HepG2 (cell line): ENCODE measurements at regions not wholly inside any gene's neighbourhood (a gene's known extent, or its start where the extent isn't known, plus 50 kb on each side); places are given as distances from the start of the nearest gene placed in this dataset.

Source experiments
- BCL3 ChIP-seq: sonication (generic); formaldehyde crosslinking; IDR thresholded peaks from 2 replicates; pipeline ENCODE4 v1.5.1; 2020; ENCODE audit warnings: mild to moderate bottlenecking, missing genetic modification reagents, moderate library complexity
- CREB1 ChIP-seq, 2 experiments: fragments of 450-650 bp in 1 of 2; IDR thresholded peaks; 2 replicates each; pipeline ENCODE4 v1.6.1; 2016 to 2017; ENCODE audit warnings: control low read depth in 1 of 2, mild to moderate bottlenecking in 1 of 2, missing compliant biosample characterization in 1 of 2, missing genetic modification characterization in 1 of 2
- FOXA3 ChIP-seq: IDR thresholded peaks from 2 replicates; pipeline ENCODE4 v1.6.1; 2016; ENCODE audit warnings: missing genetic modification reagents, missing compliant biosample characterization
- GMEB2 ChIP-seq: IDR thresholded peaks from 2 replicates; pipeline ENCODE4 v1.6.1; 2016; ENCODE audit warnings: missing biosample characterization, missing genetic modification reagents, low read depth
- NR2F1 ChIP-seq, 2 experiments: fragments of 450-650 bp in 1 of 2; formaldehyde crosslinking in 1 of 2; IDR thresholded peaks; 2 replicates each; pipeline versions ENCODE4 v1.5.0 to v1.6.1; 2016 to 2020; ENCODE audit warnings: mild to moderate bottlenecking in 1 of 2, missing compliant biosample characterization in 1 of 2, missing genetic modification reagents in 1 of 2, moderate library complexity in 1 of 2
- RBFOX2 ChIP-seq: fragments of 200-400 bp; formaldehyde crosslinking; IDR thresholded peaks from 2 replicates; pipeline ENCODE4 v1.6.1; 2017; ENCODE audit warnings: low read depth, mild to moderate bottlenecking, low read length
- SALL1 ChIP-seq: sonication (generic); formaldehyde crosslinking; IDR thresholded peaks from 2 replicates; pipeline ENCODE4 v1.8.0; 2022; ENCODE audit warnings: mild to moderate bottlenecking, missing genetic modification reagents
- ZFY ChIP-seq: sonication (generic); formaldehyde crosslinking; IDR thresholded peaks from 2 replicates; pipeline ENCODE4 v1.4.0; 2020; ENCODE audit warnings: missing genetic modification reagents
- ZMYM3 ChIP-seq: sonication (generic); formaldehyde crosslinking; IDR thresholded peaks from 2 replicates; pipeline ENCODE4 v1.5.1; 2020; ENCODE audit warnings: mild to moderate bottlenecking, missing genetic modification reagents
- ZNF235 ChIP-seq: sonication (generic); formaldehyde crosslinking; IDR thresholded peaks from 2 replicates; pipeline ENCODE4 v1.8.1; 2023; ENCODE audit warnings: mild to moderate bottlenecking, missing genetic modification reagents, borderline replicate concordance
- TF ChIP-seq, protein P1 (sequence below): IDR thresholded peaks from 2 replicates; pipeline ENCODE4 v1.4.0; 2020; ENCODE audit warnings: mild to moderate bottlenecking, missing genetic modification reagents
- TF ChIP-seq, protein P2 (sequence below): sonication (generic); formaldehyde crosslinking; IDR thresholded peaks from 2 replicates; pipeline ENCODE4 v1.9.0; 2021; ENCODE audit warnings: mild to moderate bottlenecking, missing genetic modification reagents
- TF ChIP-seq, protein P3 (sequence below): sonication (generic); formaldehyde crosslinking; IDR thresholded peaks from 2 replicates; pipeline ENCODE4 v1.5.1; 2020; ENCODE audit warnings: missing genetic modification reagents, mild to moderate bottlenecking, borderline replicate concordance

DNA sequence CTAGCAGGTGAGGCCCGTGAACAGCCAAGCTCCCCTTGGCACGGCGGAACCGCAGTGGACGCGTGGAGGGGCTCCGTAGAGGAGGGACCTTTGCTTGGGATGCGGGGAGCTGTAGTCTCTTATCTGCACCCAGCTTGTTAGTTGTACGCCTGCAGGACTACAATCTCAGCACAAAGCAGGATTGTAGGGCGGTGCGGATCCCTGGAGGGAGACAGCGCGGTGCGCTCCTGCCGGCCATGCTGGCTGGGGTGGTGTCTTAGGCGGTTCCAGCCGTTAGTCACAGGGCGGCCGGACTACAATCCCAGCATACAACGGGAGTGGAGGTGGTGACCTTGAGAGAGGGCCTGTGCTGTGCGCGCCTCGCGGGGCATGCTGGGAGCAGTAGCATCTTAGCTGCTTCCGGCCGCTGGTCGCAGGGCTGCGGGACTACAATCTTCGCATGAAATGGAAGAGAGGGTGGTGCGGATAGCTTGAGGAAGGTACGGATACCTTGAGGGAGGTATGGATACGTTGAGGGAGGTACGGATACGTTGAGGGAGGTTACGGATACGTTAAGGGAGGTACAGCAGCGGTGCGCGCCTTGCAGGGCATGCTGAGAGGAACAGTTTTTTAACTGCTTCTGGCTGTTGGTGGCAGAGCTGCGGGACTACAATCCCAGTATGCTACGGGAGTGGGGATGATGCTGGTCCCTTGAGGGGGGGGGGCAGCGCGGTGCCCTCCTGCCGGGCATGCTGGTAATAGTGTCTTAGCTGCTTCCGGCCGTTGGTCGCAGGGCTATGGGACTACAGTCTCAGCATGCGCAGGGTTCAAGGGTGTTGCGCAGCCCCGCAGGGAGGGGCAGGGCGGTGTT lies 1419.1 kb downstream of the UQCRFS1 start (continued):
- TF ChIP-seq NR2F1 (CRISPR knock-in tag; IDR thresholded peaks at IDR 0.05): peak in 1 of 2 experiments; percentile 46; a peak in 1 of 4 replicates
- TF ChIP-seq CREB1 (IDR thresholded peaks at IDR 0.05): no peak
- TF ChIP-seq CREB1 (CRISPR knock-in tag; IDR thresholded peaks at IDR 0.05): peak; percentile 49; the same call in 1 of the 2 replicates
- peak; percentile 79; the same call in 1 of the 2 replicates for TF ChIP-seq ZNF235
- TF ChIP-seq RBFOX2: peak; percentile 84
- TF ChIP-seq SALL1 (CRISPR knock-in tag): peak; percentile 65
- TF ChIP-seq GMEB2: 0 out of 2 replicates have a peak, but pooled peaks have one; percentile 31
- TF ChIP-seq, protein P1, sequence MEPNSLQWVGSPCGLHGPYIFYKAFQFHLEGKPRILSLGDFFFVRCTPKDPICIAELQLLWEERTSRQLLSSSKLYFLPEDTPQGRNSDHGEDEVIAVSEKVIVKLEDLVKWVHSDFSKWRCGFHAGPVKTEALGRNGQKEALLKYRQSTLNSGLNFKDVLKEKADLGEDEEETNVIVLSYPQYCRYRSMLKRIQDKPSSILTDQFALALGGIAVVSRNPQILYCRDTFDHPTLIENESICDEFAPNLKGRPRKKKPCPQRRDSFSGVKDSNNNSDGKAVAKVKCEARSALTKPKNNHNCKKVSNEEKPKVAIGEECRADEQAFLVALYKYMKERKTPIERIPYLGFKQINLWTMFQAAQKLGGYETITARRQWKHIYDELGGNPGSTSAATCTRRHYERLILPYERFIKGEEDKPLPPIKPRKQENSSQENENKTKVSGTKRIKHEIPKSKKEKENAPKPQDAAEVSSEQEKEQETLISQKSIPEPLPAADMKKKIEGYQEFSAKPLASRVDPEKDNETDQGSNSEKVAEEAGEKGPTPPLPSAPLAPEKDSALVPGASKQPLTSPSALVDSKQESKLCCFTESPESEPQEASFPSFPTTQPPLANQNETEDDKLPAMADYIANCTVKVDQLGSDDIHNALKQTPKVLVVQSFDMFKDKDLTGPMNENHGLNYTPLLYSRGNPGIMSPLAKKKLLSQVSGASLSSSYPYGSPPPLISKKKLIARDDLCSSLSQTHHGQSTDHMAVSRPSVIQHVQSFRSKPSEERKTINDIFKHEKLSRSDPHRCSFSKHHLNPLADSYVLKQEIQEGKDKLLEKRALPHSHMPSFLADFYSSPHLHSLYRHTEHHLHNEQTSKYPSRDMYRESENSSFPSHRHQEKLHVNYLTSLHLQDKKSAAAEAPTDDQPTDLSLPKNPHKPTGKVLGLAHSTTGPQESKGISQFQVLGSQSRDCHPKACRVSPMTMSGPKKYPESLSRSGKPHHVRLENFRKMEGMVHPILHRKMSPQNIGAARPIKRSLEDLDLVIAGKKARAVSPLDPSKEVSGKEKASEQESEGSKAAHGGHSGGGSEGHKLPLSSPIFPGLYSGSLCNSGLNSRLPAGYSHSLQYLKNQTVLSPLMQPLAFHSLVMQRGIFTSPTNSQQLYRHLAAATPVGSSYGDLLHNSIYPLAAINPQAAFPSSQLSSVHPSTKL (CRISPR knock-in tag): peak; percentile 33
- TF ChIP-seq BCL3 (CRISPR knock-in tag): 0 out of 2 replicates have a peak, but pooled peaks have one; percentile 22
- TF ChIP-seq FOXA3: peak; percentile 37; the same call in 1 of the 2 replicates
- TF ChIP-seq, protein P2, sequence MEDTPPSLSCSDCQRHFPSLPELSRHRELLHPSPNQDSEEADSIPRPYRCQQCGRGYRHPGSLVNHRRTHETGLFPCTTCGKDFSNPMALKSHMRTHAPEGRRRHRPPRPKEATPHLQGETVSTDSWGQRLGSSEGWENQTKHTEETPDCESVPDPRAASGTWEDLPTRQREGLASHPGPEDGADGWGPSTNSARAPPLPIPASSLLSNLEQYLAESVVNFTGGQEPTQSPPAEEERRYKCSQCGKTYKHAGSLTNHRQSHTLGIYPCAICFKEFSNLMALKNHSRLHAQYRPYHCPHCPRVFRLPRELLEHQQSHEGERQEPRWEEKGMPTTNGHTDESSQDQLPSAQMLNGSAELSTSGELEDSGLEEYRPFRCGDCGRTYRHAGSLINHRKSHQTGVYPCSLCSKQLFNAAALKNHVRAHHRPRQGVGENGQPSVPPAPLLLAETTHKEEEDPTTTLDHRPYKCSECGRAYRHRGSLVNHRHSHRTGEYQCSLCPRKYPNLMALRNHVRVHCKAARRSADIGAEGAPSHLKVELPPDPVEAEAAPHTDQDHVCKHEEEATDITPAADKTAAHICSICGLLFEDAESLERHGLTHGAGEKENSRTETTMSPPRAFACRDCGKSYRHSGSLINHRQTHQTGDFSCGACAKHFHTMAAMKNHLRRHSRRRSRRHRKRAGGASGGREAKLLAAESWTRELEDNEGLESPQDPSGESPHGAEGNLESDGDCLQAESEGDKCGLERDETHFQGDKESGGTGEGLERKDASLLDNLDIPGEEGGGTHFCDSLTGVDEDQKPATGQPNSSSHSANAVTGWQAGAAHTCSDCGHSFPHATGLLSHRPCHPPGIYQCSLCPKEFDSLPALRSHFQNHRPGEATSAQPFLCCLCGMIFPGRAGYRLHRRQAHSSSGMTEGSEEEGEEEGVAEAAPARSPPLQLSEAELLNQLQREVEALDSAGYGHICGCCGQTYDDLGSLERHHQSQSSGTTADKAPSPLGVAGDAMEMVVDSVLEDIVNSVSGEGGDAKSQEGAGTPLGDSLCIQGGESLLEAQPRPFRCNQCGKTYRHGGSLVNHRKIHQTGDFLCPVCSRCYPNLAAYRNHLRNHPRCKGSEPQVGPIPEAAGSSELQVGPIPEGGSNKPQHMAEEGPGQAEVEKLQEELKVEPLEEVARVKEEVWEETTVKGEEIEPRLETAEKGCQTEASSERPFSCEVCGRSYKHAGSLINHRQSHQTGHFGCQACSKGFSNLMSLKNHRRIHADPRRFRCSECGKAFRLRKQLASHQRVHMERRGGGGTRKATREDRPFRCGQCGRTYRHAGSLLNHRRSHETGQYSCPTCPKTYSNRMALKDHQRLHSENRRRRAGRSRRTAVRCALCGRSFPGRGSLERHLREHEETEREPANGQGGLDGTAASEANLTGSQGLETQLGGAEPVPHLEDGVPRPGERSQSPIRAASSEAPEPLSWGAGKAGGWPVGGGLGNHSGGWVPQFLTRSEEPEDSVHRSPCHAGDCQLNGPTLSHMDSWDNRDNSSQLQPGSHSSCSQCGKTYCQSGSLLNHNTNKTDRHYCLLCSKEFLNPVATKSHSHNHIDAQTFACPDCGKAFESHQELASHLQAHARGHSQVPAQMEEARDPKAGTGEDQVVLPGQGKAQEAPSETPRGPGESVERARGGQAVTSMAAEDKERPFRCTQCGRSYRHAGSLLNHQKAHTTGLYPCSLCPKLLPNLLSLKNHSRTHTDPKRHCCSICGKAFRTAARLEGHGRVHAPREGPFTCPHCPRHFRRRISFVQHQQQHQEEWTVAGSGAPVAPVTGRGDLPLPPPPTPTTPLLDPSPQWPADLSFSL (CRISPR knock-in tag): no peak
- TF ChIP-seq ZFY (CRISPR knock-in tag): peak; percentile 82; the same call in 1 of the 2 replicates
- peak; percentile 9; the same call in 1 of the 2 replicates for TF ChIP-seq ZMYM3 (CRISPR knock-in tag)
- TF ChIP-seq, protein P3, sequence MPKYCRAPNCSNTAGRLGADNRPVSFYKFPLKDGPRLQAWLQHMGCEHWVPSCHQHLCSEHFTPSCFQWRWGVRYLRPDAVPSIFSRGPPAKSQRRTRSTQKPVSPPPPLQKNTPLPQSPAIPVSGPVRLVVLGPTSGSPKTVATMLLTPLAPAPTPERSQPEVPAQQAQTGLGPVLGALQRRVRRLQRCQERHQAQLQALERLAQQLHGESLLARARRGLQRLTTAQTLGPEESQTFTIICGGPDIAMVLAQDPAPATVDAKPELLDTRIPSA: no peak
